Nephron progenitor cell (in vitro differentiated cells): ENCODE measurements at regions not wholly inside any gene's neighbourhood (a gene's known extent, or its start where the extent isn't known, plus 50 kb on each side); places are given as distances from the start of the nearest gene placed in this dataset.

Source experiments
- DNase-seq: peaks from one replicate; pipeline ENCODE4 v3.0.0; 2021
- H3K27ac Mint-ChIP-seq: 2 replicates; pipeline ENCODE4 v1.8.0; 2021; ENCODE audit warnings: mild to moderate bottlenecking, moderate library complexity, mixed read lengths
- H3K27me3 Mint-ChIP-seq: 2 replicates; pipeline ENCODE4 v1.8.0; 2021; ENCODE audit warnings: mild to moderate bottlenecking, low read depth, mixed read lengths; ENCODE audit not compliant: poor library complexity
- H3K36me3 Mint-ChIP-seq: 2 replicates; pipeline ENCODE4 v1.8.0; 2021; ENCODE audit warnings: low read depth, mixed read lengths
- H3K4me1 Mint-ChIP-seq: 2 replicates; pipeline ENCODE4 v1.8.0; 2021; ENCODE audit warnings: mixed read lengths
- H3K4me3 Mint-ChIP-seq: 2 replicates; pipeline ENCODE4 v1.8.0; 2021; ENCODE audit warnings: mild to moderate bottlenecking, moderate library complexity, mixed read lengths
- H3K9me3 Mint-ChIP-seq: 2 replicates; pipeline ENCODE4 v1.8.0; 2021; ENCODE audit warnings: mild to moderate bottlenecking, moderate library complexity, mixed read lengths
- CTCF ChIP-seq: fragments of 200-600 bp; sonication (generic); IDR thresholded peaks from 2 replicates; pipeline ENCODE4 v1.5.0; 2021; ENCODE audit warnings: antibody characterized with exemption

- H3K9me3 Mint-ChIP-seq = no peaks in the 10 kb centered on the region
- DNase-seq = no peak
- H3K27me3 Mint-ChIP-seq = peaks cover 4% of the 10 kb centered on the region
- H3K27ac Mint-ChIP-seq = no peak overlapping the region
- H3K4me1 Mint-ChIP-seq = peaks cover 7% of the 10 kb centered on the region
- no peaks in the 10 kb centered on the region for H3K36me3 Mint-ChIP-seq
- no peak for TF ChIP-seq CTCF
- H3K4me3 Mint-ChIP-seq = no peak overlapping the region
Measured at GRCh38 chr6:167452338-167453081, 127.6 kb downstream of the TTLL2 start.

GRCh38 chr6:167453082-167453446 lies 128.2 kb downstream of the TTLL2 start:
- Mint-ChIP-seq H3K4me1 (peaks cover 7% of the 10 kb centered on the region), H3K27ac (no peak overlapping the region), H3K27me3 (peaks cover 4% of the 10 kb centered on the region), H3K9me3 (no peaks in the 10 kb centered on the region), H3K4me3 (no peak overlapping the region), H3K36me3 (no peaks in the 10 kb centered on the region)
- no peak for DNase-seq
- no peak for TF ChIP-seq CTCF

- Mint-ChIP-seq H3K9me3 (no peaks in the 10 kb centered on the region), H3K27ac (no peak overlapping the region), H3K36me3 (no peaks in the 10 kb centered on the region), H3K4me1 (peaks cover 13% of the 10 kb centered on the region), H3K27me3 (peaks cover 4% of the 10 kb centered on the region), H3K4me3 (no peak overlapping the region)
- no peak for TF ChIP-seq CTCF
- DNase-seq = no peak
Measured at GRCh38 chr6:167454003-167454402, 129.1 kb downstream of the TTLL2 start.

GRCh38 chr6:167455371-167455770 lies 130.5 kb downstream of the TTLL2 start:
- no peak overlapping the region for H3K27ac Mint-ChIP-seq
- DNase-seq = no peak

DNA sequence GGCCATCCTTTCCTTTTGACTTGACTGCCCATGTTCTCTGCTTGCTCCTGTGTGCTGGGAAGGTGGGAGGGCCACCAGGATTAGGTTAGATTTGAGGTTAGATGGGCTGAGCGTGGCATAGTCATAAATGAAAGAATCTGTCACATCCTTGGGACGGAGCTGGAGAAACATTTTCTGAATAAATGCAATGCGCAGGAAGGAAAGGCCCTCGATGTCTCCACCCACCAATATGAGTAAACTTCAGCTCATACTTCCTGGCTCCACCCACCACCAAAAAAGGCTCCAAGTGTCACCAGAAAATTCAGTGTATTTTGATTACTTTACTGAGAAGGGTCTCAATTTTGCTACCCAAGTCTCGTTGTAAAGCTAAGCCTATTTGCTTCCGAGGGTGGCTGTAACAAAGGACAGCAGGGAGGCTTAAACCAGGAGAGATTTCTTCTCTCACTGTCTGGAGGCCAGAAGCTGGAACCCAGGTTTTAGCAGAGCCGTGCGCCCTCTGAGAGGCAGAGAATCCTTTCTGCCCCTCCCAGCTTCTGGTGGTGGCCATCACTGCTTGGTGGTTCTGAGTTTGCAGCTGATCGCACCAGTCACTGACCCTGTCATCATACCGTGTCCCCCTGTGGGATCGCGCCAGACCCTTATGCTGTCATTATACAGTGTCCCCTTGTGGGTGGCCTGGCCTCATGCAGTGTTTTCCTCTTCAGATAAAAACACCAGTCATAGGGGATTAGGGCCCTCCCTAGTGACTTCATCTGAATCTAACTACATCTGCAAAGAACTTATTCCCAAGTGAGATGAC lies 137.8 kb downstream of the TTLL2 start:
- Mint-ChIP-seq H3K9me3 (no peaks in the 10 kb centered on the region), H3K27me3 (peaks cover 3% of the 10 kb centered on the region), H3K4me1 (peaks cover 36% of the 10 kb centered on the region), H3K27ac (no peak overlapping the region), H3K36me3 (no peaks in the 10 kb centered on the region), H3K4me3 (no peak overlapping the region)
- no peak for DNase-seq
- no peak for TF ChIP-seq CTCF

More at GRCh38 chr6:167455371-167455770, 130.5 kb downstream of the TTLL2 start:
- no peak for TF ChIP-seq CTCF
- Mint-ChIP-seq H3K9me3 (no peaks in the 10 kb centered on the region), H3K4me1 (peaks cover 19% of the 10 kb centered on the region), H3K36me3 (no peaks in the 10 kb centered on the region), H3K4me3 (no peak overlapping the region), H3K27me3 (peaks cover 4% of the 10 kb centered on the region)
